Suppressor macrophage (primary cell): ENCODE measurements at regions not wholly inside any gene's neighbourhood (a gene's known extent, or its start where the extent isn't known, plus 50 kb on each side); places are given as distances from the start of the nearest gene placed in this dataset.
A peak's percentile ranks its signal among the peaks of the same experiment; 100 is the strongest.
"Not testable (repeated sequence)": the region's sequence is repeated elsewhere in the genome, so short reads cannot be mapped to it uniquely, and the experiment has no call there.

ENCODE experiments used
- DNase-seq, 4 experiments: peaks; one replicate each; pipeline ENCODE4 v3.0.0-alpha.2; 2020 to 2022

- DNase-seq = peak in 3 of 4 experiments; percentile 50 to 58 (median 55)
Observed at GRCh38 chr1:148385371-148386030, 97.6 kb downstream of the PPIAL4G start.

- DNase-seq = no peak
Observed at GRCh38 chr1:148383966-148384365, 99.1 kb downstream of the PPIAL4G start.

DNA sequence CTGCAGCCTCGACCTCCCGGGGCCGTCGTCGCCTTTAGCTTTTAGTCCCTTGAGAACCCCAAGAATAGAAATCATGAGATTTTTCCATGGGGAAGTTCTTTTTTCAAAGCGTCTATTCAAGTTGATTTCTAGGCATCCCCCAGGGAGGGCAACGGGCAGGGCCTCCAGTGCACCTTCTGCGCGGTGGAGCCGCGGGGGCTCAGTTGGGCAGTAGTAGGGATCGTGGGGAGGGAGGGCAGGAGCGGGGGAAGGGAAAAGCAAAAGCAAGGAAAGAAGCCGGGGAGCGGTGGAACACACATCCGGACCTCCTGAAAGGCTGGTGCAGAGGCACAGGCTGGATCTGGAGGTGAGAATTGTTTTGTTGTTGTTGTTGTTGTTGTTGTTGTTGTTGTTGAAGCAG, 103.4 kb downstream of the PPIAL4G start:
- DNase-seq = no peak

DNA sequence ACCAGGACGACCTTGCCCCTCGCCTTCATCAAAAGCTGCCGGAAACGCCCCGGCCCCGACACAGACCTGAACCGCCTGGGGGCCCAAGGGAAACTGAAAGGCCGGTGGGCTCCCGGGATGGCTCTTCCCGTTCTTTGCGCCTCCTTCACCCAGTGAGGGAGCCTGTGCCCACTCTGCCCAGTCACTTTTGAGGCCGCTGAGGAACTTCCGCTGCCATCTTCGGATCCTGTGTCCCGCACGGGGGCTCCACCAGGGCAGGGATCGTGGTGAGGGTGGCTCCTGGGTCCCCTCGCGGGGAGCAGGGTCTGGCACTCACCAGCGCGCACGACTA, 104.0 kb downstream of the PPIAL4G start:
- DNase-seq = peak in 1 of 4 experiments; percentile 30

DNA sequence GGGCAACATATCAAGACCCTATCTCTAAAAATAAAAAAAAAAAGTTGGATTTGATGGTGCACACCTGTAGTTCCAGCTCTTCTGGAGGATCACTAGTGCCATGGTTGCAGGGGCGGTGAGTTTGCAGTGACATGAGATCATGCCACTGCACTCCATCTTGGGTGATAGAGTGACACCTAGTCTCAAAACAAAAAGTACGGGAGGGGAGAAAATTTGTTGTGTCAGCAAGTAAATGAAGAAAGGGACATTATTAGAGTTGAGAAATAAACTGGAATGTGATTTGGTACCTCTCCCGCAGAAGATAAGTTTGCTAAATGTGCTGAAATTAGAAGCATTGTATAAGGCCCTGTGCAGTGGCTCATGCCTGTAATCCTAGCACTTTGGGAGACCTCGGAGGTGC, 105.1 kb downstream of the PPIAL4G start:
- not testable (repeated sequence) for DNase-seq

DNA sequence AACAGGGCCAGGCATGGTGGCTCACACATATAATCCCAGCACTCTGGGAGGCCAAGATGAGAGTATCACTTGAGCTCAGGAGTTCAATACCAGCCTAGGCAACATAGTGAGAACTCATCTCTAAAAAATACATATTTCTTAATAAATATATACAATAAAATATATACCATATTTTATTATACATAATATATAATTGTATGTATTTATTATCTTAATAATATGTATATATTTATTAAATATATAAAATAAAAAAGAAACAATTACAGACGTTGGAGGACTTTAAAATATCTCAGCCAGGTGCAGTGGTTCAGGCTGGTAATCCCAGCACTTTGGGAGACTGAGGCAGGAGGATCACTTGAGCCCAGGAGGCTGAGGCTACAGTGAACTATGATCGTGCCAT, 106.1 kb downstream of the PPIAL4G start:
- DNase-seq = not testable (repeated sequence)

- no peak for DNase-seq
Observed at GRCh38 chr1:148374101-148374500, 109.0 kb downstream of the PPIAL4G start.

DNA sequence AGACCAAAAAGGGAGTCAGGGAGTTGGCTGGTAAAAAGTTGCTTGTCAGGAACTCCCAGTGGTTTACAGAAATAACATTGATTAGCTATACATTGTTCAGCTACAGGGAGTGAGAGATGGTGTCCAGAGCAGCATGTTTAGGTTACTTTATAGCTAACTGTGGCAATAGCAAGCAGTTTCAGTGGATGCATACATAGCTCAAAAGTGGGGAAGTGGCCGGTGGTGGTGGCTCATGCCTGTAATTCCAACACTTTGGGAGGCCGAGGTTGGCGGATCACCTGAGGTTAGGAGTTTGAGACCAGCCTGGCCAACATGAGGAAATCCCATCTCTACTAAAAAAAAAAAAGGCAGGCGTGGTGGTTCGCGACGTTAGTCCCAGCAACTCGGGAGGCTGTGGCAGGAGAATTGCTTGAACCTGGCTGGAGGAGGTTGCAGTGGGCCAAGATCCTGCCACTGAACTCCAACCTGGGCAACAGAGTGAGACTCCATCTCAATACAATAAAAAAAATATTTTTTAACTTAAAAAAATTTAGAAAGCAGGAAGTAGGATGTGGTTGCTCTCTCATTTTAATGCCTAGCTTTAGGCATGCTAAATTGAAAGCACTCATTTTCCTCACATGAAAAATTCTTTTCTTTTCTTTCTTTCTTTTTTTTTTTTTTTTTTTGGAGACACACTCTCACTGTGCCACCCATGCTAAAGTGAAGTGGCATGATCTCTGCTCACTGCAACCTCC, 109.7 kb downstream of the PPIAL4G start:
- no peak for DNase-seq

GRCh38 chr1:148372731-148373130, 110.4 kb downstream of the PPIAL4G start:
- peak in 2 of 4 experiments; percentile 32 to 53 for DNase-seq

GRCh38 chr1:148372051-148372726, 110.9 kb downstream of the PPIAL4G start:
- not testable (repeated sequence) for DNase-seq

DNA sequence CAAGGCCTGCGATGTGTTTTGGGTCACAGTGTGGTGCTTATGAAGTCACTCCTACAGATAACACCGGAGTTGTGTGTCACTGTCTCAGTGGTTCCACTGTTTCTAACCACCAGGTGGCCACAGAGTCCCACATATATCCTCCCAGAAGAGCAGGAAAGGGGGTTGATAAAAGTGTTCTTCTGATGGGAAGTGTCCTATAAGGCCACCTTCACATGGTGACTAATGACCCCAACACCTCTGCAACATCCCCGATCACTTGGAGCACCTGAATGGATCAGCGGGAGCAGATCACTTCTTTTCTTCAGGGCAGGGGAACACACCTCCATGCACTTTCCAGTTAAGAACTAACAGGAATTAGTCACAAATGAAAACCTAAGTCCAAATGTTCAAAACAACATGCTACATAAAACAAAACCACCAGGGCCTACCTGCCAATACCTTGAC, 111.5 kb downstream of the PPIAL4G start:
- DNase-seq = peak; percentile 71 to 79 (median 78)

- DNase-seq = peak in 3 of 4 experiments; percentile 50 to 68 (median 59)
Observed at GRCh38 chr1:148370661-148371060, 112.4 kb downstream of the PPIAL4G start.

DNA sequence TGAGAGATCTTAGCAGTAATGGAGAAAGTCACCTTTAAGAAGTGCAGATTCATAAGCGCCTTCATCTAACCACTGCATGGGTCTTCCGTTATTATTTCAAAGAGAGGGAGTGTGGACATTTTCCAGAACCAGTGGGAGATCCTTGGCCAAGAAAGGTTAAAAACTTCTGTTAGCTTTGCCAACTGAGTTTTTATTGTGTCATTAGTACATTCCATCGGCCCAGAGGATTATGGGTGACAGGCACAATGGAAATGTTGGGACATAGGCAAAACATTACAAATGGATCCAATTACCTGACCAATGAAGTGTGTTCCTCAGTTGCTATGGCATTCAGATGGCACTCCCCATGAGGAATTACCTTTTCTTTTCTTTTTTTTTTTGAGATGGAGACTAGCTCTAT, 115.5 kb downstream of the PPIAL4G start:
- no peak for DNase-seq

DNA sequence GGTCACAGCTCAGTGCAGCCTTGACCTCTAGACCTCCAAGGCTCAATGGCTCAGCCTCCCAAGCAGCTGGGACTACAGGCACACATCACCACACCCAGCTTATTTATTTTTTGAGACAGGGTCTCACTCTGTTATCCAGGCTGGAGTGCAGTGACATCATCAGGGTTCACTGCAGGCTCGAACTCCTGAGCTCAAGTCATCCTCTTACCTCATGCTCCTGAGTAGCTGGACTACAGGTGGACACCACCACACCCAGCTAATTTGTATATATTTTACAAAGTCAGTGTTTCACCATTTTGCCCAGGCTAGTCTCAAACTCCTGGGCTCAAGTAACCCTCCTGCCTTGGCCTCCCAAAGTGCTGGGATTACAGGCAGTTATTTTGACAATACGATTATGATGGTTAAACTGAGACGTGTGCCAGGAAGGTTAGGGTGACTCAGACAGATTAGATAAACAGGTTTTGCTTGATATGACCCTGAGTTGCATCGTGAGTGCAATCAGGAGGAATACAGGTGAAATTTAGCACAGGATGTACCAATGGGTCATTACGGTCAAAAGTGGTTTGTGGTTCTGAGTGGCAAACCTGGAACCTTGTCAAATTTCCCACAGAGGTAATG, 116.9 kb downstream of the PPIAL4G start:
- DNase-seq = not testable (repeated sequence)

DNA sequence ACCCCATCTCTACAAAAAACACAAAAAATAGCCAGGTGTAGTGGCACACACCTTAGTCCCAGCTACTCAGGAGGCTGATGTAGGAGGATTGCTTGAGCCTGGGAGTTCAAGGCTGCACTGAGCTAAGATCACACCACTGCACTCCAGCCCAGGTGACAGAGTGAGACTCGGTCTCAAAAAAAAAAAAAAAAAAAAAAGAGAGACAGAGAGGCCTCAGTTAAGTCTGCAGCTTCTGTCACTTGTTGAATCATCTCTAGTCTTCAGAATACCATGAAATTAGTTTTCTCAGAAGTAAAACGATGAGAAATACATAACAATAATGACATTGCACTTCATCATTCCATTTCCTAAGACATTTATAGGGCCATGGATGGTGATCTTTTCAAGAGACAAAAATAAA, 118.0 kb downstream of the PPIAL4G start:
- not testable (repeated sequence) for DNase-seq

GRCh38 chr1:148363979-148364378, 119.1 kb downstream of the PPIAL4G start:
- DNase-seq = not testable (repeated sequence)

GRCh38 chr1:148363439-148363810, 119.7 kb downstream of the PPIAL4G start:
- DNase-seq = no peak

DNA sequence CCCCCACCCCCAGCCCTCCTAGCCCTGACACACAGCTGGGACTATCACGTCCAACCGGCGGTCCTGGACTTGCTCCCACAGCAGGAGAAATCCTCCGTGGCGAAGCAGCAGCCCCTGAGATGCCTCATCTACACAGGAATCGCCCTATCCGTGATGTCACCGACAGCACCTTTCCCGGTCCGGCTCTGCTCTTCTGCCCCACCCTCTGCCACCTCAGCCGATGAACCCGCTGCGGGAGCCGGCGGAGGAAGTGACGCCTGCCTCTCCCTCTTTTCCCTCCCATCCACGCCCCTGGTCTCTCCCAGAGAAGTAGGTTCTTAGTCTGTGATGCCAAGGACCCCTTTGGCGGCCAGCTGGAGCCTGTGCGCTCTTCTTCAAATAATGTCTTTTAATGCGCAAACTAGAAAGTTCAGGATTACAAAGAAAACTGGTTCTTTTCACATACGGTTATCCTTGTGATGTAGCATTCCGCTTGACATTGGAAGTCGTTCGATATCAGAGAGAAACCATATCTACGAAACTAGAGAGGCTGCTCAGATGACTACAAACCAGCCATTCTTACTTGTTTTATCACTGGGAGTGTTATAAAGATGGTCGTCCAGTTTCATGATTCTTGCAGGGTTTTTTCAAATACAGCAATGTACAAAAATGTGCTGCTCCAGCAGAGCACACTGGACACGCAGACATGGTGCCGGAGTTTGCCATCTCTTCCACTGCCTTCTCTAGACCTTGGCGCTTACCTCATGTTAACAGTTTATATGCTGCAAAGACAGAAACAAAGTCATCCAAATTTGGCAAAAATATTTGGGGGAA, 120.3 kb downstream of the PPIAL4G start:
- DNase-seq = no peak

DNA sequence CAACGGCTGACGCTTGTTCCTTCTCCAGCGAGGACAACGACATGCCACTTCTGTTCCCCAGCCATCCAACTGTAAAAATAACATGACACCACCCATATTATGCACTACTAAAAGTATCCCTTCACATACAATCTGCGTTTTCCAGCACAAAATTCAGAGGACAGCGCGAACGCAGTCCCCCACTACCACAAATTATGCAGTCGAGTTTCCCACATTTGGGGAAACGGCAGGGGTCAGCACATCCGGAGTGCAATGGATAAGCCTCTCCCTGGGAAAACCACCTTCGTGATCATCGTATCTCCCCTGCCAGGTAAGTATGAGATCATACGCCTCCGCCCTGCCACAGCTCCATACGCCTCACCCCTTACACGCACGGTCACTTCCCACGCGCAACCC, 120.9 kb downstream of the PPIAL4G start:
- peak in 2 of 4 experiments; percentile 47 to 55 for DNase-seq

DNA sequence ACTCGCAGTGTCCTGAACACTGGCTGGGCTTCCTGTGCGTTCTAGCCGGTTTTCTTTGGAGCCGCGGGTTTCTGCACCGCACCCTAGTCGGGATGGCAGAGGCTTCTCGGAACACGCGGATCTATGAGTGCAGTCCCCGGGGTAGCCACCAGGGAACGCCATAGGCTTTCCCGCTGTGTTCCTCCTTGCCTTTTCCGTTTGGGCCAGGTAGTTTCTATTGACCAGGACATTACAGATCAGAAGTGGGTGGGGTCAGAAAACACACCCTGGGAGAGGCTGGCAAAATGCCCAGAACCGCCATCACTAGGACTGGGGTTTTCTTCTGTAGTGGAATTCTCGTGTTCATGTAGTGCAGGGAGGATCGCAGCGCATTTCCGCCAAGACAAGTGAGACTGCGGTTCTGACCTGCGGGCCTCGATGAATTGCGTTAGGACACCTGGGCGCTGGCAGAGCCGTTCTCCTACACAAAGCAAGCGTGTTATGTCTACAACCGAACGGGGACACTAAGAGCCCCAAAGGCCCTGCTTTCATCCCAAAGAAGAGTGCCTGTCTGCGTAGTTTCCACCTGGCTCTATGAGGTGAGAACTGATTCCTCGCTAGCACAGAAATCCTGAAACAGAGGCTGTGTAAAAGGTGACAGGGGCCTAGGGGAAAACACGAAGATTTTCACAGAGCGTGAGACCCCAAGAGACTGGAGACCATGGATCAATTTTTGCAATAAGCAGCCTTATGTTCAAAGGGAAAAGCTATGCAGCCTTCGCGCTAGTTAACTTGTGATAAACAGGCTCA, 121.5 kb downstream of the PPIAL4G start:
- DNase-seq = peak in 2 of 4 experiments; percentile 33 to 37

DNA sequence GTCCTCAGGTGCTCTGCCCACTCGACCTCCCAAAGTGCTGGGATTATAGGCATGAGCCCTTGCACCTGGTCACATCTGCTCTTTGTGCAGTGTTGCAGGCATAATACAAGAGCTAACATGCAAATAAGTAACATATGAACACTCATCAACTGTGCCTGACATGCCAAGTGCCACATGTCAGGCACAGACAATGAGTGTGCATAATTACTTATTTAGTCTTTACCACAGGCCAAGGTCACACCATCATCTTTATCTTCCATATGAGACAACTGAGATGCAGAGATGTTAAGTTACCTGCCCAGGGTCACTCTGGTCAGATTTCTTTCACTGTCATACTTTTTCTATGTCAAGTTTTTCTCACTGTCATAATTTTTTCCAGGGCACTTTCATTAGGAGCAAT, 126.1 kb downstream of the PPIAL4G start:
- no peak for DNase-seq
